IPS-NIHi7 (cell line): ENCODE measurements at regions not wholly inside any gene's neighbourhood (a gene's known extent, or its start where the extent isn't known, plus 50 kb on each side); places are given as distances from the start of the nearest gene placed in this dataset.
"Not testable (repeated sequence)": the region's sequence is repeated elsewhere in the genome, so short reads cannot be mapped to it uniquely, and the experiment has no call there.

Experiments used
- DNase-seq: peaks from one replicate; pipeline ENCODE4 v3.0.0; 2012; ENCODE audit warnings: mixed read lengths; ENCODE audit errors: extremely low spot score

- no peak for DNase-seq
These were observed 1183.2 kb downstream of the CDH11 start for GRCh38 chr16:63938661-63939060.

- DNase-seq: no peak
These were observed 1188.0 kb downstream of the CDH11 start for GRCh38 chr16:63933841-63934240.

DNA sequence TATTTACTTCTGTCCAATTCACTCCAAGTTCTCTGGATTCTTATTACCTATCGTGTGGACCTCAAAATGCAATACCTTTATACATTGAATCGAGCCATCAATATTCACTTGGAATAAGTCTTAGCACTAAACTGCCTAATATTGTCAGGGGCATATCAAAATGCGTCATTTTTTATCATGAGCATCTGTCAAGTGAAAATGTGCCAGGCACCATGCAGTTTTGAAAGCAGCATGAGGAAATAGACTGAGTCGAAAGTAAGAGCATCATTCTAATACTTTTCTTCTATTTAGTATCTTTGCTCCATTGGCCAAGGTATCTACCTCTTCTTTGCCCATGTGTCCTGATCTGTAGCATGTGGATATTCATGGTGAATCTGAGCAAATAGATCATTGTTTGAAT is 1193.4 kb downstream of the CDH11 start:
- DNase-seq: no peak

DNA sequence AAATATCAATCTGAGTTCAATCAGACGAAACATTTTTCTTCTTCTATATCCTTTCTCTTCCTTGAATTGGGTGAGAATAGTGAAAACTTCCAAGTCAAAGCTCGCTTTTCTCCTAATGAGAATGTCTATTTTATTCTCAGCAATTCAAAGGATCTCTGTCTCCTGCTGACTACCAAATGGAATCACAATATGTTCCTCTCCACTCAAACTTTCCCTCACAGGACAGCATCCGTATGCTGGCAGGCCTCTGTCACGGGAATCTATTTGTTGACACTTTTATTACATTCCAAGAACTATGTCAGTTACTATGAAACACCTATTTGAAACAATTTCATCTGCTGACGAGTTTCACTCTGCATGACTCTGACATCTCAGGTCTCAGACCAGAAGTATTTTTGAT is 1196.6 kb downstream of the CDH11 start:
- no peak for DNase-seq

- DNase-seq: no peak
These were observed 1199.3 kb downstream of the CDH11 start for GRCh38 chr16:63922560-63922959.

DNA sequence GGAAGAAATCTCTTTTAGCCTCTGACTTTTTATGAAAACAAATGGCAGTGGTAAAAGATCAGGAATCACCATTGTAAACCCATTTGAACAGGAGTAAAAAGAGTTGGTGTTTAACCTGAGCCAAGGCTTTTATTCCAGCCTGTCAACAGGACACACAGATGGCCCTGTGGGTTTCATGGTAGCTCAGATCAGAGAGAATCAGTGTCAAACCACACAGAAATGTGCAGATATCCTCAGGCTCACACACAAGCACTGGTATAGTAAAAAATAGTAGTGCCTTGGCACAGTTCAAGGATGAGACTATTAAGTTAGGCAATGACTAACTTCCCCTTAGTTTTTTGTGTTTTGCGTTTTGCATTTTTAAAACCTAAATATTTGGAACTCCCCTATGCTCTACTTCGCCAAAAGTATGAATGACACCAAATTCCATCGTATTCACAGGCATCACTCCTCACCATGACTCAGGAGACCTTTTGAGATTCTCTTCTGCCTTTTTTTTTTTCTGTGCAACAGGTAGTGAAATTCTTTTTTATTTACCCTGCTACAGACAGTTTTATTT is 1200.0 kb downstream of the CDH11 start:
- DNase-seq: no peak

GRCh38 chr16:63913290-63913689 is 1208.6 kb downstream of the CDH11 start:
- no peak for DNase-seq

GRCh38 chr16:63907251-63907650 is 1214.6 kb downstream of the CDH11 start:
- DNase-seq: no peak

DNA sequence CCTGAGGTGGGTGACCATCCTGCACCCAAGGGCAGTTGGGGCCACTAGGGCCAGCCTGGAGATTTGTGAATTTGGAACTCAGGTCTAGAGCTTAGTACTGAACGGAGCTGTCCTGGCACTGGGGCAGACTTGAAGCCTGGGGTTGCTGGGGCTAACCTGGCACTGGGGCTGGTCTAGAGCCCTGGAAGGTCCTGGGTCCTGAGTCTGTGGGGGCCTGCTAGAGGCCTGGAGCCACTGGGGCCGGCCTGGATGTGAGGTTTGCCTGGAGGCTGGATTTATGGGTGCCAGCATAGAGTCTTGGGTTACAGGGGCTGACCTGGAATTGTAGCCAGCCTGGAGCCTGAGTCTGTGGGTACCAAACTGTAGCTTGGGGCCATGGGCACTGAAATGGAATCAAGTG is 1216.9 kb downstream of the CDH11 start:
- no peak for DNase-seq

DNA sequence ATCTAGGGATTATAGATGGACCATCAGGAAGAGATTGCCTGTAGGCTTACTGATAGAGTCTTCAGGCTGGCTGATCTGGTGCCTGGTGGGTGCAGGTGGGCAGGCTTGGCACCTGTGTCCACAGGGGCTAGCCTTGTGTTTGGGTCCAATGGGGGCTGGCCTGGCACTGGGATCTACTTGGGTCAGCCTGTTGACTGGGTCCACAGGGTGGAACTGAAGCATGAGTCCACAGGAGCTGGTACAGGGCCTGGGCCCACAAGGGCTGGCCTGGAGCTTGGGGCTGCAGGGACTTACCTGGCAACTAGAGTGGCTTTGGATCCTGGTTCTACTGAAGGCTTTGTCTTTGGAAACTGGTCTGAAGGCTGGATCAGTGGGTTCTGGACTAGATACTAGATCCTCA is 1217.7 kb downstream of the CDH11 start:
- DNase-seq: no peak

DNA sequence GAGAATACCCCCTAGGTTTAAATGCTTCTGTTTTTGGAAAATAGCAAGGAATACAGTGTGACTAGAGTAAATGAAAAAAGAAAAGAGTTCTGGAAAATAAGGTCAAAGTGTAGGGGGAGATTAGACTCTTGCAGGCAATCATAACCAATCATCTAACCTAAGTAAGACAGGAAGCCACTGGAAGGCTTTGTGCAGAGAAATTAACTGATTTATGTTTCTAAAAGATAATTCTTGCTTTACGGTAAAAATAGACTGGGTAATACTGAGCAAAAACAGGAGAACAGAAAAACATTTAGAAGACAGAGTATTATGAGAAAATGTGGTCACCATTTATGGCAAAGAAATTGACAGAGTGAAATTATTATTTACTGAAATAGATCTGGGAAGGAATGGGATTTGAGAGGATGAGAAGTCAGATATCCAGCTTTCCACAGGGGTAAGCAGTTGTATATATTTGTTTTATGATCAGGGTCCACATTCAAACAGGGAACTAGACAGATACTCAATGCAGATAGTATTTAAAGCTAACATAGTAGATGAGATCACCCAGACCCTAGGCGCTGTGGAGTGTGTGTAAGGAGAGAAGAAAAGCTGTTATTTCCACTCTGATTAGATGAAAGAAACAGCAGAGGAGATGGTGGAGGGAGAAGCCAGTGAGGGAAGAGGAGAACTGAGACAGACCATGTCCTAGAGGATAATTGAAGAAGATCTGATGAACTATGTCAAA is 1225.3 kb downstream of the CDH11 start:
- DNase-seq: no peak

GRCh38 chr16:63890723-63891122 is 1231.1 kb downstream of the CDH11 start:
- no peak for DNase-seq

DNA sequence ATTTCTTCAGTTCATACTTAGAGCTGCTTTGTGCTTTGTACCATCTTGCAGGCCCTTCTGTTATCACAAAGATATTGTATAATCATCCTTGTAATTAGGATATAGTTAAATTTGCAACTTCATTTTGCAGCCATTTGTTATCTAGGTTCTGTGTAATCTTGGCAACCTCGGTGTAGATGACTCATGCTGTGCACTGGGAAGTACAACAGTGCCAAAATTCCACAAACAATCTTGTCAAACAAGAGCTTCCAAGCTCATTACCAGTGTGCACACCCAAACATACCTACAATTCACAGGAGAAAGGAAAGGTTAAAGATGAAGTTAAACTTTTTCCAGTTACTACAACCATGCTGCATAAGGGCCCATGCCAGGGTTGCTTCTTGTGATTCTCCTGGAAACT is 1231.8 kb downstream of the CDH11 start:
- DNase-seq: no peak

- no peak for DNase-seq
These were observed 1238.8 kb downstream of the CDH11 start for GRCh38 chr16:63883091-63883490.

- DNase-seq: no peak
These were observed 1239.3 kb downstream of the CDH11 start for GRCh38 chr16:63882576-63882975.

- DNase-seq: no peak
These were observed 1240.9 kb downstream of the CDH11 start for GRCh38 chr16:63880948-63881347.

DNA sequence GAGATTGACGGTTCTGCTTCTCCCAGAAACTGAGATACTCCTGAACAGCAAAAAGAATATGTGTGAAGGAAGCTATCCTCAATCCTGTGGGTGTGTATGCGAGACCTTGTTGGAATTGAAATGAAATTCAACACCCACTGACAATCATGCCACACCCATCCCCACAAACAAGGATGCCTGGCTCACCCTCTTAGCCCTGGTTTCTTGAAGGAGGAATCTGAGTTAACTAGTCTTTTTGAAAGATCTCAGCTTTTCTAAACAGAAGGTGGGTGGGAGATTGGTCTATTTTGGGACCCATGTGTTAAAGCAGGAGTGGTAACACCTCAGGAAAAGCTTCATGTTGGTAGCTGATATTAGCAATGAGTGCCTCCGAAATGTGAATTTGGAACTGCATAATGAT is 1244.5 kb downstream of the CDH11 start:
- DNase-seq: no peak

DNA sequence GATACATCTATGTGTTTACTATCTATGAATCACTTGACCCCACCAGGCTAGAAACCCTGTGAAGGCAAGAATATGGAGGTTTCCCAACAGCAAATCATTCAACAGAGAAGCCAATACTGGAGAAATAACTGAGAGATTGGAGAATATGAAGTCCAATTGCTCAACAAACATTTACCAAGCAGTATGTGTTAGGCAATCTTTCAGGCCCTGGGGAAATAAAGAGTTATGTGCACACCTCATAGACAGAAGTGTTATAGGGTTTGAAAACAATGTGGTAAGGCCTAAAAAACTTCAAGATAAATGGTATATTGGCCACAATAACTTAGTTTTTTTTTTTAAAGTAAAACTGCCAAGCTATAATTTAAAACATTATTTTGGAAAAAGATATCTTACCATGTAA is 1245.8 kb downstream of the CDH11 start:
- DNase-seq: no peak

DNA sequence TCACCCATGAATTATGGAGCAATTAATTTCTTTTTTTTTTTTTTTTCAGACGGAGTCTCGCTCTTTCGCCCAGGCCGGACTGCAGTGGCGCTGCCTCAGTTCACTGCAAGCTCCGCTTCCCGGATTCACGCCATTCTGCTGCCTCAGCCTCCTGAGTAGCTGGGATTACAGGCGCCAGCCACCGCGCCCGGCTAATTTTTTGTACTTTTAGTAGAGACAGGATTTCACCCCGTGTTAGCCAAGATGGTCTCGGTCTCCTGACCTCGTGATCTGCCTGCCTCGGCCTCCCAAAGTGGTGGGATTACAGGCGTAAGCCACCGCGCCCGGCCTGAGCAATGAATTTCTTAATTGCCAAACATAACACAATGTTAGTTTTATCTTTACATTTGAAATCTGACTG is 1261.2 kb downstream of the CDH11 start:
- DNase-seq: not testable (repeated sequence)

DNA sequence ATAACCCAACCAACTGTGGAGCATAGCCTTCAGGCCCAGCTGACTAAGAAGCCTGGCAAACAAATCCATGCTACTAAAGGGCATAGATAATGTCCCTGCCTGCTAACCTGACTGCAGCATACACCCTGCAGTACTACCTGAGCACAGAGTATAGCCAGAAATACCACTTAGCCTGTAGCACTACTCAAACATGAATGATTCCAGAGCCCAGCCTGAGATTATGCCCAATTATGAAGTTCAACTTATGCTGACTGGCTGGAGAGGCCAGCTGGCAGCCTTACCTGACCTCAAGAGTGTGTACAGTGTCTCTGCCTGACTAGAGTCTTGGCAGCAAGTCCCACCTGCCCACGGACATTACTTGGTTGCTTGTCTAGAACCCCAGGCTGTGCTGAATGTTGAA is 1265.3 kb downstream of the CDH11 start:
- no peak for DNase-seq

- no peak for DNase-seq
These were observed 1270.9 kb downstream of the CDH11 start for GRCh38 chr16:63850979-63851378.

DNA sequence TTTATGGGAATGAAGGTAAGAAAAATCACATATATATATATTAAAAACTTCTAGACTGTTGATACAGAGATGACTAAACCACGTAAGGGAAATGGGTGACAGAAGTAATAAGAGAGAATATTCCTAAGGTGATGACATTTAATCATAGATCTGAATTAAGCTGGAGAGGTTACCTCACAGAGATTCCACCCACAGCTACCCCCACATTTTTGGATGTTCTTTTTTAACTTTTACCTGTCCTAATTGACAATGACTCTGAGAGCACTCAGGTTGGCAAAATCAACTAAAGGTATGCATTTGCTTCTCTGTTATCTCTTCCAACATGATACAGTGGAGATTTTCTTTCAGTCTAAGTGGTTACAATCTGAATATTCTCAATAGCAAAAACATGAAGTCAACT is 1280.6 kb downstream of the CDH11 start:
- no peak for DNase-seq

GRCh38 chr16:63830061-63830460 is 1291.8 kb downstream of the CDH11 start:
- no peak for DNase-seq

DNA sequence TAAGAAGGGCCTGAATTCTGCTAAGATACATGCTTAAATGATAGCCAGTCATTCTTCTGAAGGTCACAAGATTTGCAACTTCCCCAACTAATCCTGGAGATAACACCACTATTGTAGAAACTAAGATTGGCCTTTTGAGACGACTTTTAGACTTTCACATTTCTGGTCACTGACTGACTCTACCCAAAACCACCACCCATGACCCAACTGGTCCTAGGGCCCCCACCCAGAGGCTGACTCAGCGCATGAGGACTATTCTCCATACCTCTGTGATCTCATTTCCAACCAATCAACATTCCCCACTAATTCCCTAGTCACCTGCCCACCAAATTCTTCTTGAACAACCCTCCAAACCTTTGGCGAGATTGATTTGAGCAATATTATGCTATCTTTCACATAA is 1299.0 kb downstream of the CDH11 start:
- DNase-seq: no peak
